ENCODE measurements at regions not wholly inside any gene's neighbourhood (a gene's known extent, or its start where the extent isn't known, plus 50 kb on each side); places are given as distances from the start of the nearest gene placed in this dataset.
"Not testable (repeated sequence)": the region's sequence is repeated elsewhere in the genome, so short reads cannot be mapped to it uniquely, and the experiment has no call there.

DNA sequence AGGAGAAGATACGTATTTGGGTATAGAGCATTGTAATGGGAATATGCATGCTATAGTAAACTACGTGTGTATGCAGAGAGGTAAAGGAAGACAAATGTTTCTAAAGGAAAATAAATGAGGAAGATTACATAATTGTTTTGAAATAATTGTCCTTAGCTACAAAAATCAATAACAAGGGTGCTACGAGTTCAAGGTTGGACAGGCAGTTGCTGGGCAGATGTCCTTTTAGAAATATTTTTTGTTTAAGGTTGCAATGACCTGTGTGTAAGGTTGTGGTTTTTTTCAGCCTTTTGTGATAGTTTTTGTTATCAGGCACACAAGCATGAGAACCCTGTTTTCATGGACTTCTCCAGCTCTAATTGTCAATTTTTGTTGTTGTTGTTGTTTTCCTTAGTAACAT, 1304.1 kb upstream of the CHAC2 start:
- DNase-seq (ENCODE audit: low spot score), result no peak

DNA sequence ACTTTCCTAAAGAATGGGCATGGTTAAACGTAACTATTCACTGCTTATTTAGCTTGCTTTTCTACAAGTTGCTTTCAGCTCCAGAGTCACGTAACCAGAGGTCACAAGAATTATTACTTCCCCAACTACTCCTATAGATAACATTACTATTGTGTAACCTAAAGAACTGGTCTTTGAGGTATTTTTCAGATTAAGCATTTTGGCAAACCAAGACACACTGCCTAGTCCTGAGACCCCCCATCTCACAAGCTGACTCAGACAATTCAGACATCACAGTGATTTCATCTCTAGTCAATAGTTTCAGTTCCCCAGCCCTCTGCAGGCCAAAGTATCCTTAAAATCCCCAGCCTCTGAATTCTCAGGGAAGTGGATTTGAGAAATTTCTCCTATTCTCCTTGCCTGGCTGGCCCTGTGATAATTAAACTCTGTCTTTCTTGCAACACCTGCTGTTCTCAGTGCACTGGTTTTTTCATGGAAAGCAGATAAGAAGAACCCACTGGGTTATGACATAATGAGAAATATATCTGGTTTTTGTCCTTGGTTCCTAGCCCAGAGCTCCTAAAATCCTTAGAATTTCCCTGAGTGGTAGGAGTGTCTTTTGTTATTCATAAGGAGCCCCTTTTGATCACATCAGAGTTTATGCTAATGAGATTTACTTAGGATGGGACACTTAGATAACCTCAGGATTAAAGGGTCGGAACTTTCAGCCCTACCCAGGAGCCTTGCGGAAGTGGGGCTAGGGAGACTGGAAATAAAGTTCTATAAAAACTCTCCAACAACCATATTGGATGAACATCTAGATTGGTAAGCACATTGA, 1310.8 kb upstream of the CHAC2 start:
- DNase-seq (ENCODE audit: low spot score), result no peak

DNA sequence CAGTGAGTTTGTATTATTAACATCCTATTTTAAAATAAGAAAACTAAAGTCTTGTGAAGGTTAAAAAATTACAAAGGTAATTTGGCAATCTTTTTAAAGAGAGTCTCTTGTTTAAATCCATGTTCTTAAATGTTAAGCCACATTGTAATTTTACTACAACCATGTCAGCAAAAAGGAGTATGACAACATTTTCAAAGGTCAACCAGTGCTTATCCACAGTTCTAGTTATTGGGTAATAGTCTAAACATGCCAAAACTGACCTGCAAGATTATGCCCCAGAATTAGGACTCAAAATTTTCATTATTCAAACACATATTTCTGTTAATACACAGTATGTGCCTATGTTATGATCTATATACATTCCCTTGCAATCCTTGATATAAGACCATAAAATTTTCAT, 1312.6 kb upstream of the CHAC2 start:
- no peak for DNase-seq (ENCODE audit: low spot score)

DNA sequence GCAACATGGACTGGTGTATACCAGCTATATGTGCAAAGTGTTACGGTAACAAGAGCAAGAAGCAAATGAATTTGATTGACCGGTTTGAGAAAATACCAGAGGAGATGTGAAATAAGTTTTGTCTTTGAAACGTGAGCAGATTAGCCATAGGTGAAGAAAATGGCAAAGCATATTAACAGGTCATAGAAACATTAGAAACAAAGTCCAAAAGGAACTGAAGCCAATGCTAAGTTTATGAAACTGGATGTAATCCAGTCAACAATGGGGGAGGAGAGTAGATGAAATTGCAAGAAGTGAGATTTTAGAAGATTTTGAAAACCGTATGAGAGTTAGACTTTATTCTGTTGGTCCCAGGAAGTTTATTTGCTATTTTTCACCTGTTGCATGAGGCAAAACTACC, 1315.4 kb upstream of the CHAC2 start:
- no peak for DNase-seq (ENCODE audit: low spot score)

DNA sequence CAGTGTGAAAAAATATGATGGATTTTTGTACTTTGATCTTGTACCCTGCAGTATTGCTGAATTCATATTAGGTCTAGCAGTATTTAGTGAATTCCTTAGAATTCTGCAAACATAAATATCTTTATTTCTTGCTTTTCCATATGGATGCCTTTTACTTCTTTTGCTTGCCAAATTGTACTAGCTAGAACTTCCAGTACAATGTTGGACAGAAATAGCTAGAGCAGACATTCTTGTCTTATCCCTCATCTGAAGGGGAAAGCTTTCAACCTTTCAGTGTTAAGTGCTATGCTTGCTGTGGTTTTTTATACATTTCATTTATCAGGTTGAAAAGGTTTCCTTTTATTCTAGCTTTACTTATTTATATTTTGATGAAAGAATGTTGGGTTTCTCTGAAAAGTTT, 1321.9 kb upstream of the CHAC2 start:
- no peak for DNase-seq (ENCODE audit: low spot score)

DNA sequence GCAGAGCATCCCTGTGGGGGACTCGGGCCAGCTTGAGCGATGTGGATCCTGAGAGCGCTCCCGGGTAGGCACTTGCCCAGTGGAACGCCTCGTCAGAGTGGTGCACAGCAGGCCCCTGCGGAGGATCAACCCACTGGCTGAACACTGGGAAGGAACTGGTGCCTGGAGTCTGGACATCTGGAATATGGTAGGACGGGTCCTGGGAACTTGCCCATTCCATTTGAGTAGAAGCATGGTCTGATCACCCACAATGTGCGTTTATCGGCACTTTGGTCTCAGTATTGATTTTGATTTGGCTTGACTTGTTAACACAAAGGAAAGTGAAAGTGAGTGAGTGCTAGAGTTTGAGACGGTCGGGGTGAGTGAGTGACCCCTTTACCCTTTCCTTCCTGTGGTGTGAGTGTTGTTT, 1336.2 kb upstream of the CHAC2 start:
- no peak for DNase-seq (ENCODE audit: low spot score)

DNA sequence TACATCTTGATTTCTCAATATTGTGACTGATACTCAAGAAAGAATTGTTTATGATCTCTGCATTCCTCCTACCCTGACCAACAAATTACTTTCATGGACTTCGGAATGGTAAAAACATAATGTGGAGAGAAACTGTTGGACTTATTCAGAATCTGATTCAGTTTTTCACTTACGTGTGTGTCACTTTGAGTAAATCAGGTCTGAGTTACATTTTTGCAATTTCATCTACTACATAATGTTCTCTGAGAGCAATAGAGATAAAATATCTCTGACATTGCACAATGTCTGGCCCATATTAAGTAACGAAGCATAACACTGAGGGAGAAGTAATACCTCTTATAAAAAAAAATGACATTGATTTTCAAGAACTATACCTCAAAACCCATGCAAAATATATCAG, 1337.9 kb upstream of the CHAC2 start:
- no peak for DNase-seq (ENCODE audit: low spot score)

DNA sequence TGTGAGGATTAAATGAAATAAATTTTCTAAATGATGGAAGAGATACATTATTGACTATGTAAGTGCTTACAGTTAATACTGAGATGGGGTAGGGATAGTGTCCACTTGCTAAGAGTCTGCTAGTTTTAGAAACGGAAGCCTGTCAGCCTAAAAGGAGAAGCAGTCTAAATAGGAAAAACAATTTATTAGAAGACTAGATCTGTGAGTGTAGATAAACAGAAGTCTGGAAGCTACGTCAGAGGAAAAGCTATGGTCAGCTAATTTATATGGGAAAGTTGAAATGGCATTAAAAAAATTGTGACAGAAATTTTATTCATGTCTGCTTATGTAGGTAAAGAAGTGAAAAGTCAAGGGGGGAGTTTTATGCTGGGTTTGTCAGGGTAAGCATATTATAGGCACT, 1338.4 kb upstream of the CHAC2 start:
- no peak for DNase-seq (ENCODE audit: low spot score)

DNA sequence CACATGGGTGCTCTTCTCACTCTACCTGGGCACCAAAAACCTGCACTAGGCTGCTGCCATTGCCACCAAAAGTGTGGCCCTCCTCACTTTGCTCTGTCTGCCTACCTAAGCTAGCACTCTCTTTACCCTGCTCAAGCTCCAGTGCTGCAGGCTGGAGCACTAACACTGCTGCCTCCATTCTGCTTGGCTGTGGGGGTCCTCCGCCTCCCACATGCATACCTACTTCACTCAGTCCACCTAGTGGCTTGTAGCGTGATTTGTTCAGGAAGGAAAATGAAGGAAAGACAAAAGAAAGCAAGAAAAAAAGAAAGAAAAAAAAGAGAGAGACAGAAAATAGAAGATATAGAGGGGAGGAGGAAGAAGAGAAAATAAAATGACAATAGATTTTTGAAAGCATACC, 1339.4 kb upstream of the CHAC2 start:
- no peak for DNase-seq (ENCODE audit: low spot score)

DNA sequence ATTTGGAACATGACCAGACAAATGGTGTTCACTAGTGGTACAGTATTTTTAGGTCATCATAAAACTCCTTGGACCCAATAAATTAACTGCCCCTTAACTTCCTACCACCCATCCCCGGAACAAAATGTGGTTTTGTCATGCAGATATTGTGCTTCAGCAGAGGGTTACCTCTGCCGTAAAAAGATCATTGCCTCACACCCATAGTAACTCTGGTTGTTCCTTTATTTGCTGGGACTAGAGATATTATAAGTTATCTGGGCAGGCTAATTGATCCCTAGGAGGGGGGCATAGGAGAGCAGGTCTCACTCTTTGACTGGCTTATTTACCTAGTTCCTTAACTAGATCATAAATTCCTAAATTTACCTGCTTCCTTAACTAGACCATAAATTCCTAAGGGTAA, 1343.9 kb upstream of the CHAC2 start:
- DNase-seq (ENCODE audit: low spot score), result no peak

DNA sequence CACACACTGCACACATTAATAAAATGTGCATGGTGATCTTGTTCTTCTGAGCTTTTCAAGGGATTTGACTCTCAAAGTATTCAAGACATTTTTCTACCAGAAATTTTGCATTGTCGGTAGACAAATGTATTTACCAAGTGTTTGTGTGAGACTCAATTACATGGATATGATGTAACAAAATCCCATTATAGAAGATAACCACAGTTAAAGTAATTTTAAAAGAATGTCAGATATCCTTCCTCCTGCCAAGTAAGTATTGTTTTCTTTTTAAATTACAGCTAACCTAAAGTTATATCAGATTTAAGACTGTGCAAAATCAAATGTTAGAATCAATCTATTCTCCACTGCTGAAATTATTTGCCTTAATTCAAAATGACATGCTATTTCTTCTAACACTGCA, 1344.5 kb upstream of the CHAC2 start:
- no peak for DNase-seq (ENCODE audit: low spot score)

DNA sequence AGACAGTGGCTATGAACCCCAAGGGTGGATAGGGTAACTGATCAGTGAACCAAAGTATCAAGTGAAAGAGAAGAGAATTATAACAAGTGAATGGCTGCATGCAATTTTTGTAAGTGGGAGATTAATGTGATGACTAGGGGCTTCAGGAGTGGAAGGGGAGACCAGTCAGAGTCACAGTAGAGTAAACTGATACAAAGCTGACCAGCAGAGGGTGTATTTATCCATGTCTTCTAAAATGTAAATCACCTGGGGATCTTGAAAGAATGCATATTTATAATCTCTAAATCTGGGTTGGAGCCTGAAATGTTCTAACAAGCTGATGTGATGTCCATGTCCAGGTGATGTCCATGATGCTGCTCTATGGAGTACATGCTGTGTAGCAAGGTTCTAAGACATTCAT, 1351.3 kb upstream of the CHAC2 start:
- peak; percentile 23 for DNase-seq (ENCODE audit: low spot score)

DNA sequence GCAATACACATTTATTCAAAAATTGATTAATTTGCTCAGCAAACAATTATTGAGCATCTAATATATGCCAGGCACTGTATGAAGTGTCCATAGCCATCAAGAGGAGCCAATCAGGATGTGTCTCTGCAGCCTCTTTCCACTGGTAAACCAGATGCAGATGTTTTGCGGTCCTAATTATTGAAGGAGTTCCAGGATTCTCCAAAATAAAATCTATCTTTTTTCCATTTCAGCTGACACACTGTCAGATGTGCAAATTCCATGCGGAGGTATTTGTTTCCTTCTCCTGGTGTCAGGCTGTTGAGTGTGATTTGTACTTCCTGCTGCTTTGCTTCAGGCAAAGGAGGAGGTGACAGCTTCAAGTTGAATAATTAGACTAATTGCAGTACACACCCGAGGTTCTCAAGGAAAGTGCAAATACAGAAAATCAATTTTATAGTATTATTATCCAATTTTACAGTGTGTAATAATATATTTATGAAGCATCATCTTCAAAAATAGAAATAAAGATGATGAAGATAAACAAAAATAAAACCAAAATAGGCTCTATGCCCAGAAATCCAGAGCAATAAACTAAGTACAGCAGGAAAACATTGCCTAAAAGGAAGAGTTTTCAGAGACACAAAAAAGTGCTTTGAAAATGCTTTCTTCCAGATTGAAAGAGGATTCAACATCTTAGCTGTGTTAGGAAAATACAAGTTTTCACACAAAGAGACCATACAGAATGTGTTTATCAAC, 1352.9 kb upstream of the CHAC2 start:
- DNase-seq (ENCODE audit: low spot score), result no peak

DNA sequence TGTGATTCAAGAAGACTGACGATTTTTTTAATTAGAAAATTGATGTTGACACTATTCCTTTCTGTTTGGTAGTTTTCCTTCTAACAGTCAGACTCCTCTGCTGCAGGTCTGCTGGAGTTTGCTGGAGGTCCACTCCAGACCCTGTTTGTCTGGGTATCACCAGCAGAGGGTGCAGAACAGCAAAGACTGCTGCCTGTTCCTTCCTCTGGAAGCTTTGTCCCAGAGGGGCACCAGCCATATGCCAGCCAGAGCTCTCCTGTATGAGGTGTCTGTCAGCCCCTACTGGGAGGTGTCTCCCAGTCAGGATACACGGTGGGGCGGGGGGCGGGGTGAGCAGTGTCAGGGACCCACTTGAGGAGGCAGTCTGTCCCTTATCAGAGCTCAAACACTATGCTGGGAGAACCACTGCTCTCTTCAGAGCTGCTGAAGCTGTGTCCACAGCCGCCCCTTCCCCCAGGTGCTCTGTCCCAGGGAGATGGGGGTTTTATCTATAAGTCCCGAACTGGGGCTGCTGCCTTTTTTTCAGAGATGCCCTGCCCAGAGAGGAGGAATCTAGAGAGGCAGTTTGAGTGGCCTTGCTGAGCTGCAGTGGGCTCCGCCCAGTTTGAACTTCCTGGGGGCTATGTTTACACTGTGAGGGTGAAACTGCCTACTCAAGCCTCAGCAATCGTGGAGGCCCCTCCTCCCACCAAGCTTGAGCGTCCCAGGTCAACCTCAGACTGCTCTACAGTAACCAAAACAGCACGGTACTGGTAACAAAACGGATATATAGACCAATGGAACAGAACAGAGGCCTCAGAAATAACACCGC, 1358.1 kb upstream of the CHAC2 start:
- DNase-seq (ENCODE audit: low spot score), result not testable (repeated sequence)

DNA sequence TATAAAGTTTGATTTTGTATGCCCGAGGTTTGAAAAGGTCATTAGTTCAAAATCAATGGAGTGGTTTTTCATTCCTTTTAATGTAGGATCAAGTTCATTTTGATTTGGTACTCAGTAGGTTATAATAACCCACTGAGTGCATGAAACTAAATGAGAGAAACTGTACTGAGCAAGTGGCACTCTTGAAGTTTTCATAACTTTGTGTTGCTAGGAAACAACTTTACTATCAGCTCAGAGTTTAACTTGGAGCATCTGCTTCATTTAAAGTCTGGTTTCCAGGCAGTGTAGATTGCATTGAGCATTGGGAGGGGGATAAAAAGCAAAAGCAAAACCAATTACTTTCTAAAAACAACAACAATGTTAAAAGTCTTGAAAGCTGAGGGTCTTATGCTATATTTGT, 1361.6 kb upstream of the CHAC2 start:
- DNase-seq (ENCODE audit: low spot score), result no peak

DNA sequence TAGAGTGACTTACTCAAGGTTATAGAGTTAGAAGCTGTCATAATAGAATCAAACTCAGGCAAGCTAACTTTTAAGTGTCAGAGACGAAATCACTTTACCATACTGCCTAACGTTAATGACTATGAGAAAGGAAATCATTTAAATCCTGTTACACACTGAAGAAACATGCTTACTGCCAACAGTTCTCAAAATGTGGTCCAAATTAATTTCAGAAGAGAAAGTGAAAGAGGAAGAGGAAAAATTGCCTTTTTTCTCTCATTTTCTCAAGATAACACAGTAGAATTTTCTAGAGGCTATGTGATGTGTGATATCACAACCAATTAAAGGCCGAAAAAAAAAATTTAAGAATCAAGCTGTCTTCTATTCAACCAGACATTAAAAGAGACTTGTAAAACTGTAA, 1362.7 kb upstream of the CHAC2 start:
- DNase-seq (ENCODE audit: low spot score), result no peak

DNA sequence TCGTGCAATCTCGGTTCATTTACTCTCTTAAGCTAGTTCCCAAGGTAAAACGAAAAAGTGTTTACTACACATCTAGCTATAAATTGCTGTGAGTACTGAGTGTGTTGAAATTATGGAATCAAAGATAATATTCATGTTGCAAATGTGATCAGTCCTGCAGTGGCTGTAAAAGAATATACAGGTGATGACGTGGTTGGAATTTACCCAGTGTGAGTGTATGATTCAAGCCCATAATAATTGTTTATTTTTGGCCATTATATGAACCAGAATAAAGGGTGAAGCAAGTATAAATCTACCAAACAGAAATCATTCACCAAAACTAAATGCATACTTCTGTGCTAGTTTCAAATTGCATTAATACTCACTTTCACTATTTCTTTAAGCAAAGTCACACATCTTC, 1363.6 kb upstream of the CHAC2 start:
- DNase-seq (ENCODE audit: low spot score), result no peak

DNA sequence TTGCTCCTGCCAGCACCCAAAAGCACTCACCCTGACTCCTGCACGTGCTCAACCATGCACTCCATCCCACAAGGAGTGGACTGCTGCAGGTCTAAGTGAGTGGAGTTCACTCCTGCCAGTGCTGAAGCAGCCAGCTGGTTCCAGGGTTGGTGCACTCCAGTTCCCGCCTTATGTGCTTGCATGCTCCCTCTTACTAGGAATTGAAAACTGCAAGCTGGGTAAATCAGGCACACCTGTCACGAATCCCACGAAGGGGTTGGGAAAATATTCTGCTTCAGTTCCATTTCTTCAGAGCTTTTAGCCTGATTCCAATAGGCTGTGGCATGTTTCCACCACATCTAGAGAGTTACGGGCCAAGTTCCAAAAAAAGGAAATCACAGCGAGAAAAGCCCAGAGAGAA, 1365.5 kb upstream of the CHAC2 start:
- no peak for DNase-seq (ENCODE audit: low spot score)

DNA sequence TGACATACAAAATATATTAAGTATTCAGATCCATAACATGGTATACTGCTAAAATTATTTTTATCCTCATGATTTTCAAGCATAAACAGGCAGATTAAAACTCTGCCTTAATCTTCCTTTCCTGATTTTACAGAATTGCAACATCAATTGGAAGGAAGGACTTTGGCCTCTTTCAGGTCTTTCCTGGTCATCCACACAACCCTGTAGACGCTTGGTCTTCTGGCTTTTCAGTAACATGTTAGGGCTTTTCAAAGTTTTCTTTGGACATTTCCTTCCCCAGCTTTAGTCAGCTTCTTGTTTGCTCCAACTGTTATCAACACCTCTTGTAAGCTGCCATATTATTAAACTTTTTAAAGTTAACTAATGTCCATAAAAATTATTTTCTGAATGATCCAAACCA, 1364.9 kb upstream of the NRXN1 start:
- no peak for DNase-seq (ENCODE audit: low spot score)

DNA sequence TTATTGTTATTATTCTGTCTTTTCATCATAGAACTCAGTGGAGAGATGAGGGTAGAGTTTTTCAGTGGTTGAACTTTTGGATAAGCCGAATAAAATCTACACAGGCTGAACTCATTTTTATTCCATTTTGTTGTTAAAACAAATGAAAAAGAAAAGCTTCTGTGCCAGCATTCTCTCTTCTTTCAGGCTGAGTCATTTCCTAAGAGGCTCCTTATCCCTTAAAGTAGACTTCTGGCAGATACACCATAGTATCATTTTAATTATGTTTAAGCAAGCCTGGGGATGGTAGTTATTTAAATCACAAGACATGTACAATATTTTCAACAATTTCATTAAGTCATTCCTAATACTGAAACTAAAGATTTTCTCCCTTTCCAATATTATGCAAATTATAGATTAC, 1364.0 kb upstream of the NRXN1 start:
- peak; percentile 25 for DNase-seq (ENCODE audit: low spot score)

DNA sequence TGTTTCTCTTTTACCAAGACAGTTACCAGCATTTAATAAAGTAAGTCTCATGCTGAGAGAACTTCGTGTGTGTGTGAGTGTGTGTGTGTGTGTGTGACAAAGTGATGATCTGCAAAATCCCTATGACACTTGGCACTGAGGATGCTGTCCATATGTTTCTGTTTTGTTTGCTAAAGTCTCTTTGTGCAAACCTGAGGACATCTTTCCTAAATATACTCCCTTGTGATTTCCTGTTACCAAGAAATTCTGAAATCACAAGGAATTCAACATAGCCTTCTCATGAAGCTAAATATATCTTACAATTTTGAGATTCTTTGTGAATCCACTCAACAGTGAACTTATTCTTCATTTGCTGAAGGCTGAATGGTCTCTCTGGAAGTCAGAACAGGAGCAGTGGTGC, 1359.7 kb upstream of the NRXN1 start:
- no peak for DNase-seq (ENCODE audit: low spot score)

DNA sequence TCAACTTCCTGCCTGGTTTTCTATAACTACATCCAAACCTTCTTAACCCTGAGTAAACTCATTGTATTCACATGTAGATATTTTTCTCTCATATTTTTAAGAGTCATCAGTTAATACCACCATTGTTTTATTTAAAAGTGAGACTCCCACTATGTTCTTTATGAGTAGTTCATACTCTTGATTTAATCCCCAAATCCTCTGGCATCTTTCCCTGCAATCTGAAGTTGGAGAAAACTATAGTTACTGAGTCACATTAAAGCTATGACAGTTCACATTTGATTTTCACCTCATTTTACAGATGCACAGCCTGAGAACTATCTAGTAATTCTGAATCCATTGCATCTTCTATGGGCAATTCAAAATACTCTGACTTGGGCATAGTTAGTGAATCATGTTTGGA, 1358.7 kb upstream of the NRXN1 start:
- no peak for DNase-seq (ENCODE audit: low spot score)
